Astrocyte (in vitro differentiated cells and primary cell): ENCODE measurements at regions not wholly inside any gene's neighbourhood (a gene's known extent, or its start where the extent isn't known, plus 50 kb on each side); places are given as distances from the start of the nearest gene placed in this dataset.

Source experiments
- DNase-seq: peaks from one replicate; pipeline ENCODE4 v3.0.0-alpha.2; 2010; ENCODE audit warnings: low read depth
- FAIRE-seq: peaks from 2 replicates; lab custom pipeline; 2011; peaks lifted over from hg19 to GRCh38; lab: Jason Lieb, UNC
- H2AFZ ChIP-seq: 2 replicates; pipeline ENCODE4 v1.6.0; 2012; ENCODE audit warnings: low read depth, low read length, inconsistent platforms
- H3K27ac ChIP-seq: 2 replicates; pipeline ENCODE4 v1.5.1; 2011; ENCODE audit warnings: low read depth, low read length, inconsistent platforms
- H3K27me3 ChIP-seq: 2 replicates; pipeline ENCODE4 v1.6.0; 2011; ENCODE audit warnings: low read length, inconsistent platforms; ENCODE audit not compliant: insufficient read depth
- H3K36me3 ChIP-seq: 2 replicates; pipeline ENCODE4 v1.5.1; 2011; ENCODE audit warnings: low read length, inconsistent platforms; ENCODE audit not compliant: insufficient read depth
- H3K4me1 ChIP-seq: 2 replicates; pipeline ENCODE4 v1.5.1; 2011; ENCODE audit warnings: low read length, inconsistent platforms; ENCODE audit not compliant: insufficient read depth
- H3K4me2 ChIP-seq: 2 replicates; pipeline ENCODE4 v1.6.0; 2012; ENCODE audit warnings: low read length, inconsistent platforms
- H3K4me3 ChIP-seq: 2 replicates; pipeline ENCODE4 v1.5.1; 2011; ENCODE audit warnings: low read depth, mild to moderate bottlenecking, low read length, inconsistent platforms; ENCODE audit not compliant: insufficient read depth
- H3K79me2 ChIP-seq: 2 replicates; pipeline ENCODE4 v1.6.0; 2012; ENCODE audit warnings: mild to moderate bottlenecking, low read length, inconsistent platforms; ENCODE audit not compliant: insufficient read depth
- H3K9ac ChIP-seq: 2 replicates; pipeline ENCODE4 v1.6.0; 2012; ENCODE audit warnings: mild to moderate bottlenecking, low read length, inconsistent platforms
- H3K9me3 ChIP-seq: 2 replicates; pipeline ENCODE4 v1.5.1; 2012; ENCODE audit warnings: low read depth, mild to moderate bottlenecking, low read length, inconsistent platforms; ENCODE audit not compliant: insufficient read depth
- H4K20me1 ChIP-seq: 2 replicates; pipeline ENCODE4 v1.6.0; 2012; ENCODE audit warnings: low read length, inconsistent platforms; ENCODE audit not compliant: insufficient read depth
- H3K27ac Mint-ChIP-seq: one replicate; pipeline ENCODE4 v1.8.0; 2021; ENCODE audit warnings: mild to moderate bottlenecking, mixed read lengths; ENCODE audit not compliant: unreplicated experiment
- H3K27me3 Mint-ChIP-seq: one replicate; pipeline ENCODE4 v1.8.0; 2021; ENCODE audit warnings: low read depth, mixed read lengths; ENCODE audit not compliant: unreplicated experiment
- H3K36me3 Mint-ChIP-seq: one replicate; pipeline ENCODE4 v1.8.0; 2021; ENCODE audit warnings: low read depth, mixed read lengths; ENCODE audit not compliant: unreplicated experiment
- H3K4me1 Mint-ChIP-seq: one replicate; pipeline ENCODE4 v1.8.0; 2021; ENCODE audit warnings: low read depth, mixed read lengths; ENCODE audit not compliant: unreplicated experiment
- H3K4me3 Mint-ChIP-seq: one replicate; pipeline ENCODE4 v1.8.0; 2021; ENCODE audit warnings: mild to moderate bottlenecking, moderate library complexity, mixed read lengths; ENCODE audit not compliant: unreplicated experiment
- H3K9me3 Mint-ChIP-seq: one replicate; pipeline ENCODE4 v1.8.0; 2021; ENCODE audit warnings: mild to moderate bottlenecking, mixed read lengths; ENCODE audit not compliant: unreplicated experiment
- EZH2 ChIP-seq: IDR thresholded peaks from 2 replicates; pipeline ENCODE4 v1.6.1; 2012; ENCODE audit warnings: mild to moderate bottlenecking, low read length, inconsistent platforms; ENCODE audit not compliant: insufficient read depth
- TF ChIP-seq, protein P1 (sequence below): IDR thresholded peaks from 2 replicates; pipeline ENCODE4 v1.5.1; 2011; ENCODE audit warnings: low read depth, mild to moderate bottlenecking, inconsistent platforms, low read length, moderate library complexity; ENCODE audit not compliant: insufficient read depth

DNA sequence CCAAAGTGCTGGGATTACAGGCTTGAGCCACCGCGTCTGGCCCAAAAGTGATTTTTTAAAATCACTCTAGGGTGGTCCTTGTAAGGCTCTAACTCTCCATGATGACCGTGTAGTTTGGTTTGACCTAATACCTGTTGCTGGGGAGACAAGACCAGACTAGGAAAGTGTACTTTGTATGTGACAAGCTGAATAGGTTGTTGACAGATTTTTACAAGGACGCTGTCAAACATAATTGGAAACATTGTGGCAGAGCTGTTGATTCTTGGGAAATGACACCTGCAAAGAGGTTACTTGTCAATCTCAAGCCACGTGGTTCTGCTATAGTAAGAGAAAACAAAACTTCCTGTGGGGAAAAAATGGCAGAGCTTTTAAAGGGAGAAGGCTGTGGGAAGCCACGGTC is 802.4 kb upstream of the HS3ST1 start:
- FAIRE-seq: no peak
- H3K4me1 Mint-ChIP-seq: no peaks in the 10 kb centered on the region

DNA sequence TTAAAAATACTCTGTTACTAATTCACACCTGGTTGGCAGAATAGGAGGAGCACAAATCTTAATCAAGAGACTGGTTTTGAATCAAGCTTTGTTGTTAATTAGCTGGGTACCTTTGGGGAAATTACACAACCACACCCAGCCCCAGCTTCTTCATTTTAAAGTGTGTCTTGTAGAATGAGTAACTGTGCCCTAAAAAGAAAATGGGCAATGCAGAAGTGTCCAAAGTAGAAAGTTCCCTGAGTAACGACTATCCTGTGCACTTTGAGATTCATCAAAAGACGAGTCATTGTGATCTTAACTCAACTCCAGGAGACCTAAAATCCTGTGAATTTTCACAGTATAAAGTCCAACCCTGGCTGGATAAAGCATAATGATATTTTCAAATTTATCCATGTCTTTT is 792.3 kb upstream of the HS3ST1 start:
- Histone ChIP-seq H2AFZ (no peak overlapping the region), H3K27me3 (no peaks in the 10 kb centered on the region), H3K4me2 (no peak overlapping the region), H3K4me1 (no peaks in the 10 kb centered on the region), H3K79me2 (no peaks in the 10 kb centered on the region), H3K36me3 (no peaks in the 10 kb centered on the region), H3K9ac (no peak overlapping the region), H3K27ac (no peak overlapping the region), H3K9me3 (no peaks in the 10 kb centered on the region), H4K20me1 (no peaks in the 10 kb centered on the region), H3K4me3 (no peak overlapping the region)
- no peak for FAIRE-seq
- TF ChIP-seq EZH2: no peak
- TF ChIP-seq, protein P1, sequence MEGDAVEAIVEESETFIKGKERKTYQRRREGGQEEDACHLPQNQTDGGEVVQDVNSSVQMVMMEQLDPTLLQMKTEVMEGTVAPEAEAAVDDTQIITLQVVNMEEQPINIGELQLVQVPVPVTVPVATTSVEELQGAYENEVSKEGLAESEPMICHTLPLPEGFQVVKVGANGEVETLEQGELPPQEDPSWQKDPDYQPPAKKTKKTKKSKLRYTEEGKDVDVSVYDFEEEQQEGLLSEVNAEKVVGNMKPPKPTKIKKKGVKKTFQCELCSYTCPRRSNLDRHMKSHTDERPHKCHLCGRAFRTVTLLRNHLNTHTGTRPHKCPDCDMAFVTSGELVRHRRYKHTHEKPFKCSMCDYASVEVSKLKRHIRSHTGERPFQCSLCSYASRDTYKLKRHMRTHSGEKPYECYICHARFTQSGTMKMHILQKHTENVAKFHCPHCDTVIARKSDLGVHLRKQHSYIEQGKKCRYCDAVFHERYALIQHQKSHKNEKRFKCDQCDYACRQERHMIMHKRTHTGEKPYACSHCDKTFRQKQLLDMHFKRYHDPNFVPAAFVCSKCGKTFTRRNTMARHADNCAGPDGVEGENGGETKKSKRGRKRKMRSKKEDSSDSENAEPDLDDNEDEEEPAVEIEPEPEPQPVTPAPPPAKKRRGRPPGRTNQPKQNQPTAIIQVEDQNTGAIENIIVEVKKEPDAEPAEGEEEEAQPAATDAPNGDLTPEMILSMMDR: no peak
- DNase-seq: no peak
- Mint-ChIP-seq H3K4me1 (no peaks in the 10 kb centered on the region), H3K36me3 (no peaks in the 10 kb centered on the region), H3K9me3 (peaks cover 1% of the 10 kb centered on the region), H3K27me3 (no peaks in the 10 kb centered on the region), H3K4me3 (no peak overlapping the region), H3K27ac (no peak overlapping the region)

More for the DNA sequence above, 802.4 kb upstream of the HS3ST1 start:
- Mint-ChIP-seq H3K4me3 (no peak overlapping the region), H3K9me3 (no peaks in the 10 kb centered on the region), H3K36me3 (no peaks in the 10 kb centered on the region), H3K27me3 (no peaks in the 10 kb centered on the region), H3K27ac (no peak overlapping the region)
- no peaks in the 10 kb centered on the region for H3K79me2 ChIP-seq
- no peak overlapping the region for H3K4me3 ChIP-seq
- H3K9ac ChIP-seq: no peak overlapping the region
- H3K27ac ChIP-seq: no peak overlapping the region
- TF ChIP-seq, protein P1: no peak
- no peak for TF ChIP-seq EZH2
- H3K27me3 ChIP-seq: no peaks in the 10 kb centered on the region
- H3K4me2 ChIP-seq: no peak overlapping the region
- H4K20me1 ChIP-seq: no peaks in the 10 kb centered on the region
- H3K36me3 ChIP-seq: no peaks in the 10 kb centered on the region
- no peaks in the 10 kb centered on the region for H3K9me3 ChIP-seq
- no peak for DNase-seq
- H3K4me1 ChIP-seq: no peaks in the 10 kb centered on the region
- no peak overlapping the region for H2AFZ ChIP-seq

GRCh38 chr4:12211636-12212035 is 782.9 kb upstream of the HS3ST1 start:
- Mint-ChIP-seq H3K9me3 (no peaks in the 10 kb centered on the region), H3K4me1 (no peaks in the 10 kb centered on the region), H3K27me3 (no peaks in the 10 kb centered on the region), H3K27ac (no peak overlapping the region), H3K36me3 (peaks cover 1% of the 10 kb centered on the region), H3K4me3 (no peak overlapping the region)
- H3K79me2 ChIP-seq: no peaks in the 10 kb centered on the region
- H3K27me3 ChIP-seq: no peaks in the 10 kb centered on the region
- H3K27ac ChIP-seq: no peak overlapping the region
- no peaks in the 10 kb centered on the region for H3K4me1 ChIP-seq
- DNase-seq (no peak), FAIRE-seq (no peak)
- no peak overlapping the region for H3K9ac ChIP-seq
- TF ChIP-seq, protein P1: no peak
- TF ChIP-seq EZH2: no peak
- H3K4me2 ChIP-seq: no peak overlapping the region
- no peak overlapping the region for H3K4me3 ChIP-seq
- no peaks in the 10 kb centered on the region for H3K36me3 ChIP-seq
- H3K9me3 ChIP-seq: no peaks in the 10 kb centered on the region
- H4K20me1 ChIP-seq: no peaks in the 10 kb centered on the region
- H2AFZ ChIP-seq: no peak overlapping the region
